ENCODE measurements at regions not wholly inside any gene's neighbourhood (a gene's known extent, or its start where the extent isn't known, plus 50 kb on each side); places are given as distances from the start of the nearest gene placed in this dataset.

DNA sequence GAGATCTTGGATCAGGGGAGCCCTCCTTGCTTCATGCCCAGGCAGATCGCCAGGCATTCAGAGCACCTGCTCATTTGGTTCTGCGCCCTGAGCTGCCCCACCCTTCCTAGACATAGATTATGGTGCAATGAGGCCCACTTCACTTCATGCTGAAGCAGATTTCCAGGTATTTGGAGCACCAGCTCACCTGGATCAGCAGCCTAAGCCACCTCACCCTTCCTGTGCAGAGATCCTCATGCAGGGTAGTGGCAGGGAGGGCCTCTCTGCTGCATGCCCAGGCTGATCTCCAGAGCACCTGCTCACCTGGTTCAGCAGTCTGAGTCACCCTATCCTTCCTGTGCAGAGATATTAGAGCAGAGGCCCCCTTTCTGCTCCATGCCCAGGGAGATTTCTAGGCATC lies 1966.1 kb downstream of the PCDH9 start:
- TF ChIP-seq, protein P1, sequence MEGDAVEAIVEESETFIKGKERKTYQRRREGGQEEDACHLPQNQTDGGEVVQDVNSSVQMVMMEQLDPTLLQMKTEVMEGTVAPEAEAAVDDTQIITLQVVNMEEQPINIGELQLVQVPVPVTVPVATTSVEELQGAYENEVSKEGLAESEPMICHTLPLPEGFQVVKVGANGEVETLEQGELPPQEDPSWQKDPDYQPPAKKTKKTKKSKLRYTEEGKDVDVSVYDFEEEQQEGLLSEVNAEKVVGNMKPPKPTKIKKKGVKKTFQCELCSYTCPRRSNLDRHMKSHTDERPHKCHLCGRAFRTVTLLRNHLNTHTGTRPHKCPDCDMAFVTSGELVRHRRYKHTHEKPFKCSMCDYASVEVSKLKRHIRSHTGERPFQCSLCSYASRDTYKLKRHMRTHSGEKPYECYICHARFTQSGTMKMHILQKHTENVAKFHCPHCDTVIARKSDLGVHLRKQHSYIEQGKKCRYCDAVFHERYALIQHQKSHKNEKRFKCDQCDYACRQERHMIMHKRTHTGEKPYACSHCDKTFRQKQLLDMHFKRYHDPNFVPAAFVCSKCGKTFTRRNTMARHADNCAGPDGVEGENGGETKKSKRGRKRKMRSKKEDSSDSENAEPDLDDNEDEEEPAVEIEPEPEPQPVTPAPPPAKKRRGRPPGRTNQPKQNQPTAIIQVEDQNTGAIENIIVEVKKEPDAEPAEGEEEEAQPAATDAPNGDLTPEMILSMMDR (IDR thresholded peaks at IDR 0.05; ENCODE audit: low read length): no peak
- TF ChIP-seq EZH2 (optimal IDR thresholded peaks at IDR 0.05; ENCODE audit: low read depth, low read length): no peak

Data from MM.1S (cell line).